Smooth muscle cell (in vitro differentiated cells): ENCODE measurements at regions not wholly inside any gene's neighbourhood (a gene's known extent, or its start where the extent isn't known, plus 50 kb on each side); places are given as distances from the start of the nearest gene placed in this dataset.

Source experiments
- DNase-seq: peaks from one replicate; lab custom pipeline; 2025; ENCODE audit not compliant: unreplicated experiment; lab: John Stamatoyannopoulos, UW
- H2AFZ ChIP-seq: fragments of 200-600 bp; sonication (generic); 2 replicates; pipeline ENCODE4 v1.6.0; 2016; ENCODE audit warnings: antibody characterized with exemption, low read depth, mild to moderate bottlenecking
- H3F3A ChIP-seq: fragments of 200-600 bp; sonication (generic); 2 replicates; pipeline ENCODE4 v1.6.0; 2017; ENCODE audit warnings: antibody characterized with exemption, low read depth
- H3K27ac ChIP-seq: fragments of 200-600 bp; sonication (generic); 2 replicates; pipeline ENCODE4 v1.5.1; 2016; ENCODE audit warnings: low read depth, mild to moderate bottlenecking
- H3K27me3 ChIP-seq: fragments of 200-600 bp; sonication (generic); 2 replicates; pipeline ENCODE4 v1.6.1; 2016; ENCODE audit warnings: low read depth, mild to moderate bottlenecking
- H3K36me3 ChIP-seq: fragments of 200-600 bp; sonication (generic); 2 replicates; pipeline ENCODE4 v1.5.1; 2016; ENCODE audit warnings: low read depth
- H3K4me1 ChIP-seq: fragments of 200-600 bp; sonication (generic); 2 replicates; pipeline ENCODE4 v1.5.1; 2016; ENCODE audit warnings: low read depth
- H3K4me2 ChIP-seq: fragments of 200-600 bp; sonication (generic); 2 replicates; pipeline ENCODE4 v1.6.0; 2016; ENCODE audit warnings: mild to moderate bottlenecking
- H3K4me3 ChIP-seq: fragments of 200-600 bp; sonication (generic); 2 replicates; pipeline ENCODE4 v1.5.1; 2016; ENCODE audit warnings: mild to moderate bottlenecking
- H3K79me2 ChIP-seq: fragments of 200-600 bp; sonication (generic); 2 replicates; pipeline ENCODE4 v1.6.0; 2016; ENCODE audit warnings: low read depth, mild to moderate bottlenecking
- H3K9ac ChIP-seq: fragments of 200-600 bp; sonication (generic); 2 replicates; pipeline ENCODE4 v1.6.0; 2016; ENCODE audit warnings: low read depth
- H3K9me3 ChIP-seq: fragments of 200-600 bp; sonication (generic); replicated peaks from 2 replicates; pipeline ENCODE4 v1.5.1; 2016; ENCODE audit warnings: low read depth
- H4K20me1 ChIP-seq: fragments of 200-600 bp; sonication (generic); 2 replicates; pipeline ENCODE4 v1.6.0; 2016; ENCODE audit warnings: low read depth
- CTCF ChIP-seq: fragments of 200-600 bp; sonication (generic); IDR thresholded peaks from 2 replicates; pipeline ENCODE4 v1.5.1; 2017; ENCODE audit warnings: borderline replicate concordance, mild to moderate bottlenecking, antibody characterized with exemption; ENCODE audit not compliant: insufficient read depth, poor library complexity, severe bottlenecking
- whole genome bisulfite sequencing: methylation state at CpG from one replicate; pipeline ENCODE4 v1.1.7; 2016; ENCODE audit warnings: low lambda C conversion rate; 5-methylcytosine and 5-hydroxymethylcytosine counted together

- 81% methylated on average over 2 of the region's 2 CpGs for WGBS
- Histone ChIP-seq H3K27me3 (no peaks in the 10 kb centered on the region), H3K27ac (no peak overlapping the region), H2AFZ (no peak overlapping the region), H3K4me2 (no peak overlapping the region), H3K9me3 (no peaks in the 10 kb centered on the region), H3K79me2 (no peaks in the 10 kb centered on the region), H3F3A (no peaks in the 10 kb centered on the region), H3K9ac (no peak overlapping the region), H3K4me3 (no peak overlapping the region), H3K4me1 (no peaks in the 10 kb centered on the region), H4K20me1 (no peaks in the 10 kb centered on the region), H3K36me3 (no peaks in the 10 kb centered on the region)
- no peak for TF ChIP-seq CTCF
- DNase-seq, result no peak
These were observed 225.2 kb upstream of the SETMAR start for GRCh38 chr3:4077950-4078349.

GRCh38 chr3:4078903-4079302, 224.3 kb upstream of the SETMAR start:
- Histone ChIP-seq H4K20me1 (no peaks in the 10 kb centered on the region), H3K4me2 (peak overlapping the region; percentile 25), H3K9ac (no peak overlapping the region), H3F3A (no peaks in the 10 kb centered on the region), H2AFZ (no peak overlapping the region), H3K9me3 (no peaks in the 10 kb centered on the region), H3K27ac (no peak overlapping the region), H3K4me1 (no peaks in the 10 kb centered on the region), H3K79me2 (no peaks in the 10 kb centered on the region), H3K36me3 (no peaks in the 10 kb centered on the region), H3K27me3 (no peaks in the 10 kb centered on the region), H3K4me3 (no peak overlapping the region)
- 63% methylated on average over 8 of the region's 8 CpGs for WGBS
- TF ChIP-seq CTCF, result no peak
- no peak for DNase-seq

- H3F3A ChIP-seq, result no peaks in the 10 kb centered on the region
- no peaks in the 10 kb centered on the region for H4K20me1 ChIP-seq
- H3K4me3 ChIP-seq, result no peak overlapping the region
- no peaks in the 10 kb centered on the region for H3K79me2 ChIP-seq
- no peaks in the 10 kb centered on the region for H3K36me3 ChIP-seq
- H3K9me3 ChIP-seq, result no peaks in the 10 kb centered on the region
- H3K4me1 ChIP-seq, result no peaks in the 10 kb centered on the region
- no peaks in the 10 kb centered on the region for H3K27me3 ChIP-seq
- no peak overlapping the region for H3K27ac ChIP-seq
- H3K4me2 ChIP-seq, result peak overlapping the region; percentile 63
- DNase-seq, result no peak
- no peak overlapping the region for H2AFZ ChIP-seq
- 40% methylated on average over 6 of the region's 6 CpGs for WGBS
- TF ChIP-seq CTCF, result no peak
- no peak overlapping the region for H3K9ac ChIP-seq
These were observed 223.6 kb upstream of the SETMAR start for GRCh38 chr3:4079339-4080195.
